ENCODE measurements at regions not wholly inside any gene's neighbourhood (a gene's known extent, or its start where the extent isn't known, plus 50 kb on each side); places are given as distances from the start of the nearest gene placed in this dataset.

DNA sequence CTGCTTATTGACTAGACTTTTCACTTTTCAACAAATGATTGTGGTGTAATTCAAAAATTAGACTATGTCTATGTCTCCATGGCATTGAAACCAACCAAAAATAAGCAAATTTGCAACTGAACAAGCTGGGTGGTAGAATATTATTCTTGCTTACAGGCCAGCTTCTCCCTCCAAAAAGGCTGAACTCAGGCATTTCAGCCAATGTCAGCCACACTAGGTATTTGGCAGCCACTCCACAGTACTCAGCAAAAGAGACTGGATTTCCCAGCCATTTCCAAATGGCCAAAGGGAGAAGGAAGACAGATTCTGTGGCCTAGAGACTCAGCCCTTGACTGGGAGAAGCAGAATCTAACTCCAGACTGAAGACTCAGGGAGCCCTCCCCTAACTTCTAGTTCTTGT, 121.8 kb upstream of the IRX5 start:
- TF ChIP-seq CTCF (IDR thresholded peaks at IDR 0.05) (no peak), CHD4 (IDR thresholded peaks at IDR 0.05; ENCODE audit: borderline replicate concordance) (no peak), BHLHE40 (IDR thresholded peaks at IDR 0.05; ENCODE audit: low read depth, low read length) (no peak), CEBPB (IDR thresholded peaks at IDR 0.05) (no peak), SMC3 (IDR thresholded peaks at IDR 0.05) (no peak), CHD2 (IDR thresholded peaks at IDR 0.05; ENCODE audit: low read length, partially characterized antibody) (no peak), ZSCAN20 (CRISPR knock-in tag; IDR thresholded peaks at IDR 0.05) (no peak), EP300 (IDR thresholded peaks at IDR 0.05) (no peak), MYC (IDR thresholded peaks at IDR 0.05; ENCODE audit: borderline replicate concordance, low read length) (no peak), ELK1 (IDR thresholded peaks at IDR 0.05; ENCODE audit: low read depth, low read length) (no peak), GATA3 (IDR thresholded peaks at IDR 0.05; ENCODE audit: borderline replicate concordance) (no peak), POLR2AphosphoS2 (conservative IDR thresholded peaks at IDR 0.05; ENCODE audit: low read length) (no peak)
- TF ChIP-seq, protein P1, sequence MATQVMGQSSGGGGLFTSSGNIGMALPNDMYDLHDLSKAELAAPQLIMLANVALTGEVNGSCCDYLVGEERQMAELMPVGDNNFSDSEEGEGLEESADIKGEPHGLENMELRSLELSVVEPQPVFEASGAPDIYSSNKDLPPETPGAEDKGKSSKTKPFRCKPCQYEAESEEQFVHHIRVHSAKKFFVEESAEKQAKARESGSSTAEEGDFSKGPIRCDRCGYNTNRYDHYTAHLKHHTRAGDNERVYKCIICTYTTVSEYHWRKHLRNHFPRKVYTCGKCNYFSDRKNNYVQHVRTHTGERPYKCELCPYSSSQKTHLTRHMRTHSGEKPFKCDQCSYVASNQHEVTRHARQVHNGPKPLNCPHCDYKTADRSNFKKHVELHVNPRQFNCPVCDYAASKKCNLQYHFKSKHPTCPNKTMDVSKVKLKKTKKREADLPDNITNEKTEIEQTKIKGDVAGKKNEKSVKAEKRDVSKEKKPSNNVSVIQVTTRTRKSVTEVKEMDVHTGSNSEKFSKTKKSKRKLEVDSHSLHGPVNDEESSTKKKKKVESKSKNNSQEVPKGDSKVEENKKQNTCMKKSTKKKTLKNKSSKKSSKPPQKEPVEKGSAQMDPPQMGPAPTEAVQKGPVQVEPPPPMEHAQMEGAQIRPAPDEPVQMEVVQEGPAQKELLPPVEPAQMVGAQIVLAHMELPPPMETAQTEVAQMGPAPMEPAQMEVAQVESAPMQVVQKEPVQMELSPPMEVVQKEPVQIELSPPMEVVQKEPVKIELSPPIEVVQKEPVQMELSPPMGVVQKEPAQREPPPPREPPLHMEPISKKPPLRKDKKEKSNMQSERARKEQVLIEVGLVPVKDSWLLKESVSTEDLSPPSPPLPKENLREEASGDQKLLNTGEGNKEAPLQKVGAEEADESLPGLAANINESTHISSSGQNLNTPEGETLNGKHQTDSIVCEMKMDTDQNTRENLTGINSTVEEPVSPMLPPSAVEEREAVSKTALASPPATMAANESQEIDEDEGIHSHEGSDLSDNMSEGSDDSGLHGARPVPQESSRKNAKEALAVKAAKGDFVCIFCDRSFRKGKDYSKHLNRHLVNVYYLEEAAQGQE (IDR thresholded peaks at IDR 0.05): no peak

Measured in A549 (cell line).